DOHH2 (cell line): ENCODE measurements at regions not wholly inside any gene's neighbourhood (a gene's known extent, or its start where the extent isn't known, plus 50 kb on each side); places are given as distances from the start of the nearest gene placed in this dataset.

Experiments used
- H3F3A ChIP-seq: fragments of 200-600 bp; sonication (generic), shearing (Covaris generic); 2 replicates; pipeline ENCODE4 v1.6.0; 2016; ENCODE audit warnings: antibody characterized with exemption, mild to moderate bottlenecking; ENCODE audit not compliant: control insufficient read depth, insufficient read depth
- H3K27ac ChIP-seq: fragments of 200-600 bp; sonication (generic); 2 replicates; pipeline ENCODE4 v1.5.1; 2014; ENCODE audit warnings: low read depth, mild to moderate bottlenecking, low read length, moderate library complexity
- H3K27me3 ChIP-seq: fragments of 200-600 bp; sonication (generic); 2 replicates; pipeline ENCODE4 v1.6.1; 2014; ENCODE audit warnings: mild to moderate bottlenecking, low read length, mixed read lengths; ENCODE audit not compliant: control insufficient read depth
- H3K36me3 ChIP-seq: fragments of 200-600 bp; sonication (generic); 2 replicates; pipeline ENCODE4 v1.6.1; 2014; ENCODE audit warnings: mild to moderate bottlenecking, low read length, moderate library complexity, mixed read lengths; ENCODE audit not compliant: control insufficient read depth
- H3K4me1 ChIP-seq: fragments of 200-600 bp; sonication (generic); 2 replicates; pipeline ENCODE4 v1.6.1; 2014; ENCODE audit warnings: mild to moderate bottlenecking, low read length, mixed read lengths; ENCODE audit not compliant: control insufficient read depth
- H3K4me2 ChIP-seq: fragments of 200-600 bp; sonication (generic); 2 replicates; pipeline ENCODE4 v1.6.0; 2014; ENCODE audit warnings: mild to moderate bottlenecking, low read length, moderate library complexity
- H3K4me3 ChIP-seq: fragments of 200-600 bp; sonication (generic); 2 replicates; pipeline ENCODE4 v1.5.1; 2014; ENCODE audit warnings: mild to moderate bottlenecking, low read length, mixed read lengths
- H3K79me2 ChIP-seq: fragments of 200-600 bp; sonication (generic); 2 replicates; pipeline ENCODE4 v1.6.1; 2014; ENCODE audit warnings: mild to moderate bottlenecking, low read length, mixed read lengths; ENCODE audit not compliant: control insufficient read depth
- H3K9me2 ChIP-seq: fragments of 200-600 bp; sonication (generic); replicated peaks from 2 replicates; pipeline ENCODE4 v1.6.1; 2014; ENCODE audit warnings: mild to moderate bottlenecking, low read length, mixed read lengths; ENCODE audit not compliant: control insufficient read depth
- H3K9me3 ChIP-seq: fragments of 200-600 bp; sonication (generic); 2 replicates; pipeline ENCODE4 v1.6.1; 2014; ENCODE audit warnings: antibody characterized with exemption, low read length, mixed read lengths; ENCODE audit not compliant: control insufficient read depth, insufficient read depth
- H4K20me1 ChIP-seq: fragments of 200-600 bp; sonication (generic); 2 replicates; pipeline ENCODE4 v1.6.0; 2014; ENCODE audit warnings: low read depth, mild to moderate bottlenecking, antibody characterized with exemption, low read length, moderate library complexity; ENCODE audit not compliant: control insufficient read depth, insufficient read depth
- EZH2phosphoT487 ChIP-seq: fragments of 200-600 bp; sonication (generic); IDR thresholded peaks from 2 replicates; pipeline ENCODE4 v1.6.1; 2017; ENCODE audit warnings: borderline replicate concordance, mild to moderate bottlenecking, antibody characterized with exemption, low read length, moderate library complexity, mixed read lengths
- TF ChIP-seq, protein P1 (sequence below): fragments of 200-600 bp; sonication (generic); IDR thresholded peaks from one replicate; pipeline ENCODE4 v1.5.1; 2014; ENCODE audit warnings: antibody characterized with exemption, mild to moderate bottlenecking, low read depth, low read length; ENCODE audit not compliant: poor library complexity, severe bottlenecking

DNA sequence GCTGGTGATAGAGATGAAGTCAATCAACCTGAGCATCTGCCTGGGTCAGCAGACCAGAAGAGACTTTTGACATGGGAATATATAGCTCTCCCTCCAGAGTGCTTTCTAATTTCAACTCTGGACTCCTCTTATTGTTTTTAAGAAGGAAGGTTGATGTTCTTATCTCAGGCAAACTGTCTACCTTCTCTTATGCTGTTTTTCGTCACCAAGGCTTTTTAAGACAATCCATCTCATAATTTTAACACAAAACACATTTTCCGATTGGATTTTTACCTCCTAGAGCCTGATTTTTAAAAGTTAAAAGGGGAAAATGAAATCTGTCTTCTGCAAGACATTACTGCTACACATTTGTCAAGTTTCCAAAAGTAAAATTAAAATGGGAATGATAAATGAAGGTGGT lies 368.7 kb upstream of the MIS18BP1 start:
- H3K9me3 ChIP-seq, result no peaks in the 10 kb centered on the region

DNA sequence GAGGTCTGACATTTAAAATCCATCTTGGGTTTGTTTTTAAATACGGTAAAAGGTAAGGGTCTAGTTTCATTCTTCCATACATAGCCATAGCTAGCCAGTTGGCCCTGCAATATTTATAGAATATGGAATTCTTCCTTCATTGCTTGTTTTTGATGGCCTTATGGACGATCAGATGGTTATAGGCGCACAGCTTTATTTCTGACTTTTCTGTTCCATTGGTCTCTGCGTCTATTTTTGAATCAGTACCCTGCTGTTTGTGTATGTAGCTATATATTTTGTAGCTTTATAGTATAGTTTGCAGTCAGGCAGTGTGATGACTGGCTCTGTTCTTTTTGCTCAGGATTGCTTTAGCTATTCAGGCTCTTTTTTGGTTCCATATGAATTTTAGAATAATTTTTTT lies 366.8 kb upstream of the MIS18BP1 start:
- H3K4me2 ChIP-seq, result no peak overlapping the region
- H3K4me1 ChIP-seq, result no peaks in the 10 kb centered on the region
- H3K27ac ChIP-seq, result no peak overlapping the region
- no peaks in the 10 kb centered on the region for H4K20me1 ChIP-seq
- no peaks in the 10 kb centered on the region; the same call in 1 of the 2 replicates for H3K9me2 ChIP-seq
- H3K4me3 ChIP-seq, result no peak overlapping the region
- H3K27me3 ChIP-seq, result no peaks in the 10 kb centered on the region
- TF ChIP-seq, protein P1, sequence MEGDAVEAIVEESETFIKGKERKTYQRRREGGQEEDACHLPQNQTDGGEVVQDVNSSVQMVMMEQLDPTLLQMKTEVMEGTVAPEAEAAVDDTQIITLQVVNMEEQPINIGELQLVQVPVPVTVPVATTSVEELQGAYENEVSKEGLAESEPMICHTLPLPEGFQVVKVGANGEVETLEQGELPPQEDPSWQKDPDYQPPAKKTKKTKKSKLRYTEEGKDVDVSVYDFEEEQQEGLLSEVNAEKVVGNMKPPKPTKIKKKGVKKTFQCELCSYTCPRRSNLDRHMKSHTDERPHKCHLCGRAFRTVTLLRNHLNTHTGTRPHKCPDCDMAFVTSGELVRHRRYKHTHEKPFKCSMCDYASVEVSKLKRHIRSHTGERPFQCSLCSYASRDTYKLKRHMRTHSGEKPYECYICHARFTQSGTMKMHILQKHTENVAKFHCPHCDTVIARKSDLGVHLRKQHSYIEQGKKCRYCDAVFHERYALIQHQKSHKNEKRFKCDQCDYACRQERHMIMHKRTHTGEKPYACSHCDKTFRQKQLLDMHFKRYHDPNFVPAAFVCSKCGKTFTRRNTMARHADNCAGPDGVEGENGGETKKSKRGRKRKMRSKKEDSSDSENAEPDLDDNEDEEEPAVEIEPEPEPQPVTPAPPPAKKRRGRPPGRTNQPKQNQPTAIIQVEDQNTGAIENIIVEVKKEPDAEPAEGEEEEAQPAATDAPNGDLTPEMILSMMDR, result no peak
- no peak for TF ChIP-seq EZH2phosphoT487
- H3F3A ChIP-seq, result no peaks in the 10 kb centered on the region
- H3K79me2 ChIP-seq, result no peaks in the 10 kb centered on the region
- no peaks in the 10 kb centered on the region for H3K36me3 ChIP-seq
- no peaks in the 10 kb centered on the region for H3K9me3 ChIP-seq

More for the DNA sequence above, 368.7 kb upstream of the MIS18BP1 start:
- Histone ChIP-seq H3K27ac (no peak overlapping the region), H3K27me3 (no peaks in the 10 kb centered on the region), H3K36me3 (no peaks in the 10 kb centered on the region), H3K79me2 (no peaks in the 10 kb centered on the region), H3K4me2 (no peak overlapping the region), H3K4me3 (no peak overlapping the region), H3K9me2 (no peaks in the 10 kb centered on the region), H4K20me1 (no peaks in the 10 kb centered on the region), H3K4me1 (no peaks in the 10 kb centered on the region), H3F3A (no peaks in the 10 kb centered on the region)
- no peak for TF ChIP-seq EZH2phosphoT487
- TF ChIP-seq, protein P1, result no peak

DNA sequence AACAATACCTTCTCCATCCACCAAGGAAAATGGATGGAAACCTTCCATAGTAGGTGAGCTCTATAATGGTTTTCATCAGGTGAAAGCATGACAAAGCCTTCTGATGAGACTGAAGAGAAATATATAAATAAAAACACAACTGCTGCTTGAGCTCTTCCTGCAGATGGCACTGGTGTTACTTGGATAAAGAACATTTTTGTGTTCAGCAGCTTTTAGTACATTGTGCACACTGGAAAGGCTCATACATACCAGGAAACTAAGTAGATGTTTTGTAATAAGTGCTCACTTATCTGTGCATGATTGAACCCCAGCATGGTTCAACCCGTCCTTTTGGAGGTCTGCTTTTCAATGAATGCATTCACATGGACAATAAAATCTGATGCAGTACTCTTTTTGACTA lies 357.3 kb upstream of the MIS18BP1 start:
- H3K36me3 ChIP-seq, result no peaks in the 10 kb centered on the region
- H3F3A ChIP-seq, result no peaks in the 10 kb centered on the region
- H3K79me2 ChIP-seq, result no peaks in the 10 kb centered on the region
- H3K4me1 ChIP-seq, result no peaks in the 10 kb centered on the region
- H3K9me2 ChIP-seq, result no peaks in the 10 kb centered on the region
- TF ChIP-seq, protein P1, result no peak
- H3K27me3 ChIP-seq, result no peaks in the 10 kb centered on the region
- no peaks in the 10 kb centered on the region for H3K9me3 ChIP-seq
- no peaks in the 10 kb centered on the region for H4K20me1 ChIP-seq
- H3K4me2 ChIP-seq, result no peak overlapping the region
- H3K4me3 ChIP-seq, result no peak overlapping the region
- H3K27ac ChIP-seq, result no peak overlapping the region

DNA sequence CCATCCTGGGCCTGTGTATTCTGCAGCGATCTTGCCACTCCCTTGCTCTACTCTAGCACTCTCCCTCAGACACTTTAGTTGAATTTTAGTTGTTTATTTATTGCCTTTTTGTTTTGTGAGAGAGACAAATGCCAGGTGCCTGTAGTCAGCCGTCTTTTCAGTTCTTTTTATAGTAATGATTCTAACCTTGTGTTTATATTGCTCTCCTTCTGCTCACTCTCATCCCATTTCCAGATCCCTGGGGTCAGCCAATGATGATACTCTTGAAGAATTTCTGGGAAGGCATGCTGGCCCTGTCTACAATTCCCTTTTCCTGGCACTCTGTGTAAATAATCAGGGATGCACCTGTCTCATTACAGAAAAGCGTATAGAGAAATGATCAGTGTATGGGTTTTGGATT lies 334.1 kb upstream of the MIS18BP1 start:
- no peak for TF ChIP-seq EZH2phosphoT487
- TF ChIP-seq, protein P1, result no peak
- Histone ChIP-seq H3K9me3 (peaks cover 7% of the 10 kb centered on the region; the same call in 1 of the 2 replicates), H3K4me1 (no peaks in the 10 kb centered on the region), H3K36me3 (no peaks in the 10 kb centered on the region), H3K4me3 (no peak overlapping the region), H3K27me3 (no peaks in the 10 kb centered on the region), H3K9me2 (no peaks in the 10 kb centered on the region), H3K27ac (no peak overlapping the region), H4K20me1 (no peaks in the 10 kb centered on the region), H3F3A (no peaks in the 10 kb centered on the region), H3K79me2 (no peaks in the 10 kb centered on the region), H3K4me2 (no peak overlapping the region)
